ENCODE measurements at regions not wholly inside any gene's neighbourhood (a gene's known extent, or its start where the extent isn't known, plus 50 kb on each side); places are given as distances from the start of the nearest gene placed in this dataset.

- H3K27ac ChIP-seq = no peak overlapping the region
- no peaks in the 10 kb centered on the region for H3K27me3 ChIP-seq
- TF ChIP-seq, protein P1, sequence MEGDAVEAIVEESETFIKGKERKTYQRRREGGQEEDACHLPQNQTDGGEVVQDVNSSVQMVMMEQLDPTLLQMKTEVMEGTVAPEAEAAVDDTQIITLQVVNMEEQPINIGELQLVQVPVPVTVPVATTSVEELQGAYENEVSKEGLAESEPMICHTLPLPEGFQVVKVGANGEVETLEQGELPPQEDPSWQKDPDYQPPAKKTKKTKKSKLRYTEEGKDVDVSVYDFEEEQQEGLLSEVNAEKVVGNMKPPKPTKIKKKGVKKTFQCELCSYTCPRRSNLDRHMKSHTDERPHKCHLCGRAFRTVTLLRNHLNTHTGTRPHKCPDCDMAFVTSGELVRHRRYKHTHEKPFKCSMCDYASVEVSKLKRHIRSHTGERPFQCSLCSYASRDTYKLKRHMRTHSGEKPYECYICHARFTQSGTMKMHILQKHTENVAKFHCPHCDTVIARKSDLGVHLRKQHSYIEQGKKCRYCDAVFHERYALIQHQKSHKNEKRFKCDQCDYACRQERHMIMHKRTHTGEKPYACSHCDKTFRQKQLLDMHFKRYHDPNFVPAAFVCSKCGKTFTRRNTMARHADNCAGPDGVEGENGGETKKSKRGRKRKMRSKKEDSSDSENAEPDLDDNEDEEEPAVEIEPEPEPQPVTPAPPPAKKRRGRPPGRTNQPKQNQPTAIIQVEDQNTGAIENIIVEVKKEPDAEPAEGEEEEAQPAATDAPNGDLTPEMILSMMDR (IDR thresholded peaks at IDR 0.05) = no peak
- TF ChIP-seq POLR2A (IDR thresholded peaks at IDR 0.05) = no peak
- DNase-seq = no peak
- no peaks in the 10 kb centered on the region for H3K36me3 ChIP-seq (replicated peaks in 1 of 2)
- no peaks in the 10 kb centered on the region for H3K4me1 ChIP-seq (replicated peaks in 1 of 2)
- WGBS, 4 donors = 60 to 74% (median 66%) methylated on average over 7 of the region's 7 CpGs
- no peaks in the 10 kb centered on the region for H3K9me3 ChIP-seq (replicated peaks in 1 of 3)
- H3K4me3 ChIP-seq = no peak overlapping the region
- intact Hi-C loops (cut with DNase I) = no loop called here
Measured at GRCh38 chr20:22508426-22508825, 75.9 kb downstream of the FOXA2 start.

DNA sequence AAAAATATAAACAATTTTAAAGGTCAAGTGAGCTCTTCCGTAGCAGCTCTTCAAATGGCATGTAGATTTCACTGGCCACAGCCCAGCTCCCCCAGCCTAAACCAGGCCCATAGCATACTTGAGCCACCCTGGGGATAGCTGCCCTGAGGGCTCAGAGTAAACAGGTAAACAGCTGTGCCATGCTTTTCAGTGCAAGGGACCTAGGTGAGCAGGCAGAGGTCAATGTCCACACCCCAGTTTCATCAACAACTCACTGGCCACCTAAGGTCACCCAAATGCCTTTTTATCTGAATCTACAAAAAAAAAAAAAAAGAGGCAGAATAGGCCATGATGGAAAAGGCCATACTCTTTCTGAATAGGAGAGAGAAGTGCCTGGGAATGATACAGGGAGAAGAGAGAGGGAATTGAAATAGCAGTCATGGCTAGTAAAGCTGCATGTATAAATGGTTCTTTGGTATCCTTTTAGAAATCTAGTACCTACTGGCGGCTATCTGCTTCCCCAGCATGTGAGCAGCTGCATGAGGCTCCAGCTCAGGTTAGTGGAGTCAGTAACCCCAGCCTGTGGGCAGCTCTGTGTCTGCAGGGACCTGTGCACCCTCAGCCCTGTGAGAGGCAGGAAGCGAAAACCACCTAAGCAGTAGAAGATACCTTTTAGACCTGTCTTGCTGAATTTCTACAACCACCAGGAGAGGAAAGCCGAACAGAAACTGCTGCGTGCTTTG is 77.0 kb downstream of the FOXA2 start:
- intact Hi-C loops (cut with DNase I) = no loop called here
- TF ChIP-seq, protein P1 (IDR thresholded peaks at IDR 0.05) = no peak
- TF ChIP-seq POLR2A (IDR thresholded peaks at IDR 0.05) = no peak
- 82 to 91% (median 87%) methylated on average over 5 of the region's 5 CpGs for WGBS, 4 donors

GRCh38 chr20:22506827-22507226 is 77.5 kb downstream of the FOXA2 start:
- no peak for DNase-seq
- Histone ChIP-seq H3K9me3 (replicated peaks in 1 of 3) (no peaks in the 10 kb centered on the region), H3K27me3 (no peaks in the 10 kb centered on the region), H3K27ac (no peak overlapping the region), H3K4me1 (replicated peaks in 1 of 2) (no peaks in the 10 kb centered on the region), H3K36me3 (replicated peaks in 1 of 2) (no peaks in the 10 kb centered on the region), H3K4me3 (no peak overlapping the region)
- intact Hi-C loops (cut with DNase I) = no loop called here
- no peak for TF ChIP-seq POLR2A (IDR thresholded peaks at IDR 0.05)
- TF ChIP-seq, protein P1 (IDR thresholded peaks at IDR 0.05) = no peak
- 65 to 74% (median 70%) methylated on average over 4 of the region's 4 CpGs for WGBS, 4 donors

More for the DNA sequence above, 77.0 kb downstream of the FOXA2 start:
- Histone ChIP-seq H3K9me3 (replicated peaks in 1 of 3) (no peaks in the 10 kb centered on the region), H3K36me3 (replicated peaks in 1 of 2) (no peaks in the 10 kb centered on the region), H3K4me1 (replicated peaks in 1 of 2) (no peaks in the 10 kb centered on the region), H3K4me3 (no peak overlapping the region), H3K27me3 (no peaks in the 10 kb centered on the region), H3K27ac (no peak overlapping the region)
- no peak for DNase-seq

DNA sequence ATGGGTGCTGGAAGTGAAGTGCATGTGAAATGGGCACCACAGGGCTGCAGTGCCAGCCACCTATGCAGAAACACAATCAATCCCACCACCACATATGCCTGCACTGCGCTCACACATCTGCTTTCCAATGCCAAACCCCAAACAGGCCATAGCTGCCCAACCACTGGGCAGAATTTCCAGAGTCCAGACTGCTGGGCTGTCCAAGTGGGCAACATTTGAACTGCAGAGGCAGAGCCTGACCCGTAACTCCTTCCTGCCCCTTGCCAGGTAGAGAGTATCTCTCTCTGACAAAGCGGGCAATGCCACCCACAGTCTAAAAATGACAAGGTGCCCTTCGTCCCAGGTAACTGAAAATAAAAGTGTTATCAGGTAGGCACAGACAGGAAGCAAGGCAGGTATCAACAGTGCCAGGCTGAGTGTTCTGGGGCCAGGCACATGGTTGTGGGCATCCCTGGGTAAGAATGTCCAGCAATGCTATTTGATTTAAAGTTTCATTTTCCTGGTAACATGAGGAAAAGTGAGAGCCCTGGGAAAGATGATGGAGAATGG is 79.5 kb downstream of the FOXA2 start:
- Histone ChIP-seq H3K9me3 (replicated peaks in 1 of 3) (no peaks in the 10 kb centered on the region), H3K4me3 (no peak overlapping the region), H3K27me3 (no peaks in the 10 kb centered on the region), H3K4me1 (replicated peaks in 1 of 2) (no peaks in the 10 kb centered on the region), H3K36me3 (replicated peaks in 1 of 2) (no peaks in the 10 kb centered on the region), H3K27ac (no peak overlapping the region)
- TF ChIP-seq, protein P1 (IDR thresholded peaks at IDR 0.05) = no peak
- no peak for TF ChIP-seq POLR2A (IDR thresholded peaks at IDR 0.05)
- no peak for DNase-seq
- 75 to 89% (median 86%) methylated on average over 4 of the region's 4 CpGs for WGBS, 4 donors
- intact Hi-C loops (cut with DNase I) = no loop called here
